H9 (cell line): ENCODE measurements at regions not wholly inside any gene's neighbourhood (a gene's known extent, or its start where the extent isn't known, plus 50 kb on each side); places are given as distances from the start of the nearest gene placed in this dataset.

Experiments used
- DNase-seq: peaks from one replicate; pipeline ENCODE4 v3.0.0-alpha.2; 2017
- H2AFZ ChIP-seq: one replicate; pipeline ENCODE4 v1.6.1; 2013; ENCODE audit warnings: mild to moderate bottlenecking, low read length, control low read depth, moderate library complexity
- H2AK5ac ChIP-seq: 2 replicates; pipeline ENCODE4 v1.6.1; 2013; ENCODE audit warnings: low read length, control low read depth, mixed read lengths; ENCODE audit not compliant: insufficient read length
- H2BK120ac ChIP-seq: one replicate; pipeline ENCODE4 v1.6.1; 2013; ENCODE audit warnings: low read depth, mild to moderate bottlenecking, low read length, control low read depth, inconsistent platforms; ENCODE audit not compliant: poor library complexity, severe bottlenecking
- H2BK12ac ChIP-seq: 2 replicates; pipeline ENCODE4 v1.6.1; 2013; ENCODE audit warnings: low read length, control low read depth, mixed read lengths, low read depth; ENCODE audit not compliant: insufficient read length
- H2BK15ac ChIP-seq: 2 replicates; pipeline ENCODE4 v1.6.1; 2013; ENCODE audit warnings: low read depth, low read length, control low read depth
- H2BK20ac ChIP-seq: one replicate; pipeline ENCODE4 v1.6.1; 2013; ENCODE audit warnings: low read depth, mild to moderate bottlenecking, low read length, control low read depth, inconsistent platforms; ENCODE audit not compliant: poor library complexity, severe bottlenecking
- H2BK5ac ChIP-seq: 2 replicates; pipeline ENCODE4 v1.6.1; 2013; ENCODE audit warnings: low read length, control low read depth, mixed read lengths; ENCODE audit not compliant: insufficient read length
- H3K14ac ChIP-seq: 2 replicates; pipeline ENCODE4 v1.6.1; 2013; ENCODE audit warnings: low read length, control low read depth; ENCODE audit not compliant: insufficient read depth
- H3K18ac ChIP-seq: 2 replicates; pipeline ENCODE4 v1.6.1; 2013; ENCODE audit warnings: low read depth, mild to moderate bottlenecking, mixed read lengths, low read length, control low read depth; ENCODE audit not compliant: insufficient read length
- H3K23ac ChIP-seq: 2 replicates; pipeline ENCODE4 v1.6.1; 2013; ENCODE audit warnings: low read length, control low read depth, mixed read lengths, low read depth; ENCODE audit not compliant: insufficient read length
- H3K23me2 ChIP-seq: 2 replicates; pipeline ENCODE4 v1.6.1; 2013; ENCODE audit warnings: low read depth, mild to moderate bottlenecking, mixed read lengths, low read length, control low read depth; ENCODE audit not compliant: insufficient read length, poor library complexity, severe bottlenecking
- H3K27ac ChIP-seq: 2 replicates; pipeline ENCODE4 v1.5.1; 2013; ENCODE audit warnings: low read length, control low read depth, mixed read lengths, low read depth; ENCODE audit not compliant: insufficient read length
- H3K27me3 ChIP-seq: 2 replicates; pipeline ENCODE4 v1.6.1; 2013; ENCODE audit warnings: low read length, control low read depth, inconsistent platforms; ENCODE audit not compliant: insufficient read depth
- H3K4ac ChIP-seq: 2 replicates; pipeline ENCODE4 v1.6.1; 2013; ENCODE audit warnings: low read depth, mild to moderate bottlenecking, control low read depth, inconsistent platforms, low read length, moderate library complexity
- H3K4me1 ChIP-seq: 2 replicates; pipeline ENCODE4 v1.6.1; 2013; ENCODE audit warnings: low read length, control low read depth, inconsistent platforms; ENCODE audit not compliant: insufficient read depth
- H3K4me2 ChIP-seq: 2 replicates; pipeline ENCODE4 v1.6.1; 2013; ENCODE audit warnings: low read length, control low read depth, mixed read lengths; ENCODE audit not compliant: insufficient read length, insufficient read depth
- H3K56ac ChIP-seq: 2 replicates; pipeline ENCODE4 v1.6.1; 2013; ENCODE audit warnings: low read depth, mild to moderate bottlenecking, mixed read lengths, low read length, control low read depth; ENCODE audit not compliant: insufficient read length
- H3K79me1 ChIP-seq: 2 replicates; pipeline ENCODE4 v1.6.1; 2013; ENCODE audit warnings: low read depth, mild to moderate bottlenecking, moderate library complexity, low read length, control low read depth, inconsistent platforms; ENCODE audit not compliant: insufficient read depth, poor library complexity, severe bottlenecking
- H3K79me2 ChIP-seq: 2 replicates; pipeline ENCODE4 v1.6.1; 2013; ENCODE audit warnings: low read length, control low read depth, inconsistent platforms; ENCODE audit not compliant: insufficient read depth
- H3K9ac ChIP-seq: 2 replicates; pipeline ENCODE4 v1.6.1; 2013; ENCODE audit warnings: low read length, control low read depth, mixed read lengths; ENCODE audit not compliant: insufficient read length; ENCODE audit errors: extremely low read depth
- H3K9me3 ChIP-seq: one replicate; pipeline ENCODE4 v1.6.1; 2013; ENCODE audit warnings: low read depth, low read length, inconsistent platforms; ENCODE audit not compliant: control insufficient read depth
- H3T11ph ChIP-seq: one replicate; pipeline ENCODE4 v1.6.1; 2013; ENCODE audit warnings: mild to moderate bottlenecking, low read length, control low read depth, inconsistent platforms
- H4K20me1 ChIP-seq: one replicate; pipeline ENCODE4 v1.6.1; 2013; ENCODE audit not compliant: control insufficient read depth, insufficient read length, insufficient read depth
- H4K5ac ChIP-seq: 2 replicates; pipeline ENCODE4 v1.6.1; 2013; ENCODE audit warnings: low read depth, mild to moderate bottlenecking, mixed read lengths, low read length, control low read depth; ENCODE audit not compliant: insufficient read length
- H4K8ac ChIP-seq: replicated peaks from 2 replicates; pipeline ENCODE4 v1.6.1; 2013; ENCODE audit warnings: low read length, control low read depth, mixed read lengths, low read depth; ENCODE audit not compliant: insufficient read length
- H4K91ac ChIP-seq: 2 replicates; pipeline ENCODE4 v1.6.1; 2013; ENCODE audit warnings: low read depth, mild to moderate bottlenecking, moderate library complexity, mixed read lengths, low read length, control low read depth; ENCODE audit not compliant: insufficient read length
- H3K27ac Mint-ChIP-seq, 3 experiments: 2 replicates in 2 of 3; 3 replicates in 1 of 3; pipeline ENCODE4 v1.8.0; 2020 to 2021; ENCODE audit warnings: mixed read lengths in 3 of 3, mild to moderate bottlenecking in 1 of 3, moderate library complexity in 1 of 3
- H3K27me3 Mint-ChIP-seq: 2 replicates; pipeline ENCODE4 v1.8.0; 2021; ENCODE audit warnings: low read depth, mild to moderate bottlenecking, moderate library complexity, mixed read lengths
- H3K36me3 Mint-ChIP-seq, 3 experiments: 2 replicates in 2 of 3; 3 replicates in 1 of 3; pipeline ENCODE4 v1.8.0; 2020 to 2021; ENCODE audit warnings: low read depth in 3 of 3, mixed read lengths in 3 of 3; ENCODE audit not compliant: insufficient read depth in 1 of 3
- H3K4me1 Mint-ChIP-seq, 2 experiments: 2 replicates each; pipeline ENCODE4 v1.8.0; 2020; ENCODE audit warnings: mixed read lengths in 2 of 2
- H3K4me3 Mint-ChIP-seq, 2 experiments: 2 replicates in 1 of 2; 3 replicates in 1 of 2; pipeline ENCODE4 v1.8.0; 2020 to 2021; ENCODE audit warnings: mild to moderate bottlenecking in 2 of 2, mixed read lengths in 2 of 2, moderate library complexity in 1 of 2
- H3K9me3 Mint-ChIP-seq, 2 experiments: 2 replicates in 1 of 2; 3 replicates in 1 of 2; pipeline ENCODE4 v1.8.0; 2020; ENCODE audit warnings: mild to moderate bottlenecking in 2 of 2, mixed read lengths in 2 of 2, moderate library complexity in 1 of 2
- whole genome bisulfite sequencing: extraction: QIAGEN DNeasy Blood & Tissue Kit; methylation state at CpG from one replicate; pipeline ENCODE4 v1.1.7; 2013; ENCODE audit warnings: missing lambda C conversion rate, low lambda C conversion rate, mixed read lengths; ENCODE audit not compliant: insufficient read length; ENCODE audit errors: extremely low coverage; 5-methylcytosine and 5-hydroxymethylcytosine counted together
- TF ChIP-seq, protein P1 (sequence below): fragments of 200-600 bp; sonication (generic); conservative IDR thresholded peaks from 3 replicates; pipeline ENCODE4 v1.8.0; 2021; ENCODE audit warnings: antibody characterized with exemption, mild to moderate bottlenecking

DNA sequence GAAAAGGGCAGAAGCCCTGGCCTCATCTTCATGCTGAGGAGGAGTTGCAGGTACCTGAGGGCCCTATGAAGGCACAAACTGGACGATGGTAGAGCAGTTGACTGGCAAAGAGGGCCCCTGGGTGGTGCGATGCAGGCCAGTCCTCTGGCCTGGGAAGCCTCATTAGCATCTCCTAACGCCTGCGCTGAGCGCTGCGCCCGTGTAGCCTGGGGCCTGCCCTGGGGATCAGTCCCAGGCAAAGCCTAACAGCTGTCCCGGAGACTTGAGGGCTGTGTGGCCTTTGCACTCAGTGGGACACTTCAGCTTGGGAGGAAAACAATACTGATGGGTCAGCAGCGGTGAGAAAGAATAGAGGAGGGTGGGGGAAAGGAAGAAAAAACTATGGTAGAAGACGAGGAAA is 187.7 kb downstream of the RAP2A start:
- no peaks in the 10 kb centered on the region for H3K36me3 Mint-ChIP-seq
- no peak overlapping the region for H4K5ac ChIP-seq
- H3K27me3 Mint-ChIP-seq: peaks cover 2% of the 10 kb centered on the region
- no peaks in the 10 kb centered on the region for H3K79me2 ChIP-seq
- no peak overlapping the region for H4K91ac ChIP-seq
- H2AFZ ChIP-seq: no peak overlapping the region
- peak overlapping the region in 1 of 3 experiments; percentile 52; a peak in 4 of 7 replicates for H3K27ac Mint-ChIP-seq
- no peak overlapping the region for H3K4ac ChIP-seq
- no peak overlapping the region for H3K9ac ChIP-seq
- no peak overlapping the region for H4K8ac ChIP-seq
- no peak overlapping the region for H3K56ac ChIP-seq
- no CpG with 5 or more reads among the region's 10 CpGs for WGBS
- H3K4me2 ChIP-seq: no peak overlapping the region
- H2BK5ac ChIP-seq: no peak overlapping the region
- no peaks in the 10 kb centered on the region for H3K79me1 ChIP-seq
- H3K23ac ChIP-seq: no peak overlapping the region
- H3K18ac ChIP-seq: no peak overlapping the region
- H3K4me3 Mint-ChIP-seq: no peak overlapping the region
- H2BK12ac ChIP-seq: no peak overlapping the region
- H3K4me1 ChIP-seq: no peaks in the 10 kb centered on the region; the same call in 1 of the 2 replicates
- no peak overlapping the region for H2BK20ac ChIP-seq
- no peak overlapping the region for H3K27ac ChIP-seq
- H3K9me3 Mint-ChIP-seq: no peaks in the 10 kb centered on the region
- H3K4me1 Mint-ChIP-seq: peaks cover 9 to 13% of the 10 kb centered on the region in 2 experiments
- no peak overlapping the region for H2BK120ac ChIP-seq
- H3K27me3 ChIP-seq: no peaks in the 10 kb centered on the region
- TF ChIP-seq, protein P1, sequence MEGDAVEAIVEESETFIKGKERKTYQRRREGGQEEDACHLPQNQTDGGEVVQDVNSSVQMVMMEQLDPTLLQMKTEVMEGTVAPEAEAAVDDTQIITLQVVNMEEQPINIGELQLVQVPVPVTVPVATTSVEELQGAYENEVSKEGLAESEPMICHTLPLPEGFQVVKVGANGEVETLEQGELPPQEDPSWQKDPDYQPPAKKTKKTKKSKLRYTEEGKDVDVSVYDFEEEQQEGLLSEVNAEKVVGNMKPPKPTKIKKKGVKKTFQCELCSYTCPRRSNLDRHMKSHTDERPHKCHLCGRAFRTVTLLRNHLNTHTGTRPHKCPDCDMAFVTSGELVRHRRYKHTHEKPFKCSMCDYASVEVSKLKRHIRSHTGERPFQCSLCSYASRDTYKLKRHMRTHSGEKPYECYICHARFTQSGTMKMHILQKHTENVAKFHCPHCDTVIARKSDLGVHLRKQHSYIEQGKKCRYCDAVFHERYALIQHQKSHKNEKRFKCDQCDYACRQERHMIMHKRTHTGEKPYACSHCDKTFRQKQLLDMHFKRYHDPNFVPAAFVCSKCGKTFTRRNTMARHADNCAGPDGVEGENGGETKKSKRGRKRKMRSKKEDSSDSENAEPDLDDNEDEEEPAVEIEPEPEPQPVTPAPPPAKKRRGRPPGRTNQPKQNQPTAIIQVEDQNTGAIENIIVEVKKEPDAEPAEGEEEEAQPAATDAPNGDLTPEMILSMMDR: no peak
- no peaks in the 10 kb centered on the region for H4K20me1 ChIP-seq
- no peak overlapping the region for H2BK15ac ChIP-seq
- H2AK5ac ChIP-seq: no peak overlapping the region
- peak; percentile 73 for DNase-seq
- no peaks in the 10 kb centered on the region for H3K23me2 ChIP-seq
- no peak overlapping the region for H3K14ac ChIP-seq
- no peaks in the 10 kb centered on the region for H3K9me3 ChIP-seq
- no peak overlapping the region for H3T11ph ChIP-seq
